ENCODE measurements at regions not wholly inside any gene's neighbourhood (a gene's known extent, or its start where the extent isn't known, plus 50 kb on each side); places are given as distances from the start of the nearest gene placed in this dataset.
"Not testable (repeated sequence)": the region's sequence is repeated elsewhere in the genome, so short reads cannot be mapped to it uniquely, and the experiment has no call there.

GRCh38 chr4:123651536-123652180, 255.1 kb downstream of the SPRY1 start:
- no peak for DNase-seq (ENCODE audit: extremely low read depth in 1 of 11, low read depth in 9 of 11, low spot score in 4 of 11)

- DNase-seq (ENCODE audit: extremely low read depth in 1 of 11, low read depth in 9 of 11, low spot score in 4 of 11): no peak
These were observed 255.9 kb downstream of the SPRY1 start for GRCh38 chr4:123652476-123652875.

- DNase-seq (ENCODE audit: extremely low read depth in 1 of 11, low read depth in 9 of 11, low spot score in 4 of 11): no peak
These were observed 256.6 kb downstream of the SPRY1 start for GRCh38 chr4:123653236-123653635.

- not testable (repeated sequence) for DNase-seq (ENCODE audit: extremely low read depth in 1 of 11, low read depth in 9 of 11, low spot score in 4 of 11)
These were observed 260.2 kb downstream of the SPRY1 start for GRCh38 chr4:123656746-123657294.

GRCh38 chr4:123657606-123658005, 261.0 kb downstream of the SPRY1 start:
- not testable (repeated sequence) for DNase-seq (ENCODE audit: extremely low read depth in 1 of 11, low read depth in 9 of 11, low spot score in 4 of 11)

GRCh38 chr4:123659262-123659661, 262.7 kb downstream of the SPRY1 start:
- no peak for DNase-seq (ENCODE audit: extremely low read depth in 1 of 11, low read depth in 9 of 11, low spot score in 4 of 11)

- DNase-seq (ENCODE audit: extremely low read depth in 1 of 11, low read depth in 9 of 11, low spot score in 4 of 11): no peak
These were observed 263.1 kb downstream of the SPRY1 start for GRCh38 chr4:123659730-123660129.

- DNase-seq (ENCODE audit: extremely low read depth in 1 of 11, low read depth in 9 of 11, low spot score in 4 of 11): no peak
These were observed 264.6 kb downstream of the SPRY1 start for GRCh38 chr4:123661080-123661737.

GRCh38 chr4:123662827-123663226, 266.2 kb downstream of the SPRY1 start:
- no peak for DNase-seq (ENCODE audit: extremely low read depth in 1 of 11, low read depth in 9 of 11, low spot score in 4 of 11)

- no peak for DNase-seq (ENCODE audit: extremely low read depth in 1 of 11, low read depth in 9 of 11, low spot score in 4 of 11)
These were observed 269.9 kb downstream of the SPRY1 start for GRCh38 chr4:123666486-123666885.

- no peak for DNase-seq (ENCODE audit: extremely low read depth in 1 of 11, low read depth in 9 of 11, low spot score in 4 of 11)
These were observed 270.9 kb downstream of the SPRY1 start for GRCh38 chr4:123667496-123667895.

GRCh38 chr4:123667991-123668390, 271.4 kb downstream of the SPRY1 start:
- DNase-seq (ENCODE audit: extremely low read depth in 1 of 11, low read depth in 9 of 11, low spot score in 4 of 11): no peak

- no peak for DNase-seq (ENCODE audit: extremely low read depth in 1 of 11, low read depth in 9 of 11, low spot score in 4 of 11)
These were observed 275.2 kb downstream of the SPRY1 start for GRCh38 chr4:123671636-123672404.

GRCh38 chr4:123672987-123673386, 276.4 kb downstream of the SPRY1 start:
- DNase-seq (ENCODE audit: extremely low read depth in 1 of 11, low read depth in 9 of 11, low spot score in 4 of 11): no peak

GRCh38 chr4:123673971-123674370, 277.4 kb downstream of the SPRY1 start:
- no peak for DNase-seq (ENCODE audit: extremely low read depth in 1 of 11, low read depth in 9 of 11, low spot score in 4 of 11)

GRCh38 chr4:123674762-123675465, 278.3 kb downstream of the SPRY1 start:
- no peak for DNase-seq (ENCODE audit: extremely low read depth in 1 of 11, low read depth in 9 of 11, low spot score in 4 of 11)

GRCh38 chr4:123675567-123675966, 279.0 kb downstream of the SPRY1 start:
- DNase-seq (ENCODE audit: extremely low read depth in 1 of 11, low read depth in 9 of 11, low spot score in 4 of 11): no peak

GRCh38 chr4:123676071-123676889, 279.7 kb downstream of the SPRY1 start:
- no peak for DNase-seq (ENCODE audit: extremely low read depth in 1 of 11, low read depth in 9 of 11, low spot score in 4 of 11)

- DNase-seq (ENCODE audit: extremely low read depth in 1 of 11, low read depth in 9 of 11, low spot score in 4 of 11): no peak
These were observed 280.3 kb downstream of the SPRY1 start for GRCh38 chr4:123676890-123677229.

All from renal cortex interstitium (tissue), 11 donors.